Activated CD4-positive, alpha-beta T cell treated with anti-CD3 and anti-CD28 coated beads for 36 hours (primary cell): ENCODE measurements at regions not wholly inside any gene's neighbourhood (a gene's known extent, or its start where the extent isn't known, plus 50 kb on each side); places are given as distances from the start of the nearest gene placed in this dataset.

ENCODE experiments used
- ATAC-seq: fragments of 200-7000 bp; cut with Tn5 transposase; one replicate; pipeline ENCODE4 v1.10.0; 2021; ENCODE audit warnings: mild to moderate bottlenecking, moderate library complexity
- CTCF ChIA-PET: fragments of 350-600 bp; sonication (Branson Sonifier 250); formaldehyde crosslinking; loops from one replicate; lab custom pipeline; 2021; ENCODE audit warnings: antibody characterized with exemption; lab: Charles Lee
- POLR2A ChIA-PET: fragments of 350-600 bp; sonication (Branson Sonifier 250); formaldehyde crosslinking; loops from one replicate; lab custom pipeline; 2021; ENCODE audit warnings: antibody characterized with exemption, inconsistent platforms; lab: Charles Lee
- DNase-seq: peaks from one replicate; pipeline ENCODE4 v3.0.0-alpha.2; 2020
- H3K27ac Mint-ChIP-seq: one replicate; pipeline ENCODE4 v1.8.0; 2021; ENCODE audit warnings: mixed read lengths
- H3K27me3 Mint-ChIP-seq: one replicate; pipeline ENCODE4 v1.8.0; 2021; ENCODE audit warnings: mixed read lengths
- H3K36me3 Mint-ChIP-seq: one replicate; pipeline ENCODE4 v1.8.0; 2021; ENCODE audit warnings: low read depth, mixed read lengths
- H3K4me1 Mint-ChIP-seq: one replicate; pipeline ENCODE4 v1.8.0; 2021; ENCODE audit warnings: mixed read lengths
- H3K4me3 Mint-ChIP-seq: one replicate; pipeline ENCODE4 v1.8.0; 2021; ENCODE audit warnings: mild to moderate bottlenecking, moderate library complexity, mixed read lengths
- H3K9me3 Mint-ChIP-seq: one replicate; pipeline ENCODE4 v1.8.0; 2021; ENCODE audit warnings: low read depth, mixed read lengths
- intact Hi-C, 2 experiments: fragments of 100-400 bp; cut with DNase I in 1 of 2; cut with micrococcal nuclease in 1 of 2; formaldehyde crosslinking; loops; one replicate each; pipeline versions ENCODE4 v1.14.2 to v1.15.1; 2022 to 2024; cut with DNase I, micrococcal nuclease

DNA sequence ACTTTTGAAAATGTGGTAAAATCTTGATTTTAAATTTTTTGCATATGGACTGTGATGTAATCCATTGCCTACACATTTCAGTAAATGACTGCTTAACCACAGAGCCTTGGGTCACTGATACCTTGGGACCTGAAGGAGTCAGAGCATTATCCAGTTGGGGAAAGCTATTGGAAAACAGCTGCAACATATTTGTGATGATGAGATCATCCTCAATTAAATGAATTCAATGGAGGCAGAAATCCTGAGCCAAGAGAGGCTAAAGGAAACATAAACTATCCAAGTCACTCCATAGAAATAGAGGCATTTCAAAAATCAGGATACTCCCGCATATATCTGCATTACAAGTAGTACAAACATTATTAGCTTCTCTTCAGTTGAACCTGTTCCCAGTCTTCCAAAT lies 99.8 kb upstream of the PRMT6 start:
- ATAC-seq: no peak
- CTCF ChIA-PET: interaction anchor here (0.5 kb wide), 1 partner anchor 310 kb away, joined by 3 read pairs; no protein-coding TSS in a partner anchor

DNA sequence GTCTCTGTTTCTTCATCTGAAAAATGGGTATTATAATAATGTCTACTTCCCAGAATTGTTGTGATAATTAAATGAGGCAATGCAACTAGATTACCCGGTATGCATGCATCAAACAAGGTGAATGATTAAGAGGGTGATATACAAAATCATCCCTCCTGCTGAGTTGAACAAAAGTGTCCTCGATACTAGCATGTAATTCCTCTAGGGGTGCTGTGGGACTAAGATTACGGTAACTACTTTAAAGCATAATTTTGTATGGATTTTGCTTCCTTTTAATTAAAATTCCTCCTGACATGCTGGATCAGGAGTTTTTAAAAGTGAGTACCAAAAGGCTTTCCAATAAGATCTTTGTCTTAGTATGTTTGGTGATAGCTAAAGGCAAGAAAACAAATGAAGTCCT lies 98.7 kb upstream of the PRMT6 start:
- Mint-ChIP-seq H3K9me3 (no peaks in the 10 kb centered on the region), H3K4me1 (no peaks in the 10 kb centered on the region), H3K27me3 (peaks cover 9% of the 10 kb centered on the region), H3K36me3 (no peaks in the 10 kb centered on the region), H3K27ac (no peak overlapping the region), H3K4me3 (no peak overlapping the region)
- ATAC-seq: no peak
- intact Hi-C loops: no loop called here
- POLR2A ChIA-PET: no interaction called here
- no peak for DNase-seq
- CTCF ChIA-PET: no interaction called here

More for the DNA sequence above, 99.8 kb upstream of the PRMT6 start:
- no peaks in the 10 kb centered on the region for H3K4me1 Mint-ChIP-seq
- no peaks in the 10 kb centered on the region for H3K9me3 Mint-ChIP-seq
- H3K4me3 Mint-ChIP-seq: no peak overlapping the region
- H3K36me3 Mint-ChIP-seq: no peaks in the 10 kb centered on the region
- intact Hi-C loops: no loop called here
- POLR2A ChIA-PET: no interaction called here
- peaks cover 9% of the 10 kb centered on the region for H3K27me3 Mint-ChIP-seq
- H3K27ac Mint-ChIP-seq: no peak overlapping the region
- no peak for DNase-seq

DNA sequence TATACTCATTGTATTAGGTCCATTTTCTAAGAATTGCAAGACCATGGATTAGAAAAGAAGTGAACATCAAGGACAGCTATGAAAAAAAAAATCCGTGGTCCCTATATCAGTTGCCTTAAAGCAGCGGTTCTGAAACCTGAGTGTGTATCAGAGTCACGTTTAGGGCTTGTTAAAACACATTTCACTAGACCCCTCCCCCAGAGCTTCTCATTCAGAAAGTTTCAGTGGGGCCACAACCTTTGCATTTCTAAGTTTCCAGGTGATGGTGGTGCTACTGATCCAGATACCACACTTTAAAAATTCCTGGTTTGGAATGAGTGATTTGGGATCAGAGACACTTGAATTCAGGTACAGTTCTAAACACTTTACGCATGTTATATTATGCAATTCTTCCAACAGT lies 96.1 kb upstream of the PRMT6 start:
- Mint-ChIP-seq H3K4me3 (no peak overlapping the region), H3K9me3 (no peaks in the 10 kb centered on the region), H3K36me3 (no peaks in the 10 kb centered on the region), H3K4me1 (no peaks in the 10 kb centered on the region), H3K27me3 (peaks cover 7% of the 10 kb centered on the region), H3K27ac (no peak overlapping the region)
- ChIA-PET CTCF (no interaction called here), POLR2A (no interaction called here)
- DNase-seq (no peak), ATAC-seq (no peak)
- intact Hi-C loops: no loop called here

DNA sequence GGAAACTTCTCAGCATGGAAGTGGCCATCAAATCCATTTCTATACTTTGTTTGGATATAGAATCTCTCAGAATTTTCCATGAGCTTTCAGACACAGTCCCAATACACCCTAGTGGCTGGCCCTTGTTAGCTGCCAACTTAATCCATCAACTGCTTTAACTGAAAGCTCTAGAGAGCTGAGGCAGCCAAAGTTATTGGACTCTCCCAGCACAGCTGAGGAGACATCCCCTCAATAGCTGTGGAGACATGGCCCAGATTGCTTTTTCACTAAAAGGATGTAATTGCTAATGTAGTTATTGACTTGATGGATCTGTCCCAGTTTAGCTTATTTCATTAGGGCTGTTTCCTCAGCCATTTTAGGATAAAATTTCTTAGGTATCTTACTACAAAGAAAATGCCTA lies 94.8 kb upstream of the PRMT6 start:
- ChIA-PET CTCF (no interaction called here), POLR2A (no interaction called here)
- ATAC-seq (no peak), DNase-seq (no peak)
- H3K36me3 Mint-ChIP-seq: no peaks in the 10 kb centered on the region
- H3K4me3 Mint-ChIP-seq: no peak overlapping the region
- no peak overlapping the region for H3K27ac Mint-ChIP-seq
- intact Hi-C loops: no loop called here
- H3K4me1 Mint-ChIP-seq: no peaks in the 10 kb centered on the region
- peaks cover 2% of the 10 kb centered on the region for H3K27me3 Mint-ChIP-seq
- no peaks in the 10 kb centered on the region for H3K9me3 Mint-ChIP-seq

DNA sequence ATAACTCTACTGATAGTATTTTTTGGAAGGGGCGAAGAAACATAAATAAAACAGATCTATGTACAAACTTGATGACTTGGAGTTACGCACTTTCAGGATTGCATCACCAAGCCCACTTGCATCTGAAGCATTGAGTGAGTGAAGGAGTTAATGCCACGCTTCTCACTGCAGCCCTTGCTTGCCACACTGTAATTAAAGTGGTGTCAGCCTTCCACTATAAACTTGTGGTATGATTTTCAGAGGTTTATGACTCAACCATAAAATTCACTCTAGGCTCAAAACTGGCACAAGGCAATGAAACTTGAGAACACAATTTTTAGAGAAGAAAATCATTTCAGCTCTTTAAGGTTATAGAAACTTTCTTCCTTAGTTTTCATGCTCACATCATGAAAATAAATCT lies 93.9 kb upstream of the PRMT6 start:
- Mint-ChIP-seq H3K27ac (no peak overlapping the region), H3K4me3 (no peak overlapping the region), H3K27me3 (peaks cover 2% of the 10 kb centered on the region), H3K9me3 (no peaks in the 10 kb centered on the region), H3K36me3 (no peaks in the 10 kb centered on the region), H3K4me1 (no peaks in the 10 kb centered on the region)
- intact Hi-C loops: no loop called here
- POLR2A ChIA-PET: no interaction called here
- no peak for ATAC-seq
- CTCF ChIA-PET: no interaction called here
- no peak for DNase-seq

DNA sequence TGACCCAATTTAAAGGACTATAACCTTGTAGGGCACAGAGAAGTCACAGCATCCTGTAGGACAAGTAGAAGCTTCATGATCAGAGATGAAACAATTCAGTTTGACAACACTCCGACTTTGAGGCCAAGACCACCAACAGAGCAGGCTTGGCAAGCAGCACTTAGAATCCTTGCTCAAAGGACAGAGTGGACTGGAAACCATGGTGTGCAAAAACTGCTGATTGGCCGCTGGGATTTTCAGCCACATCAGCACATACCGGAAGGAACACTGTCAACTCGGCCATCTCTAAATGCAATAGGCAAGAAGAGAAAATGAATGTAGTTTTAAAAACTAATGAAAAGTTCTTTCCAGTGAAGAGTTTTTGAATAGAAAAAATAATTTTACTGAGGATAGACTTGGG lies 92.0 kb upstream of the PRMT6 start:
- Mint-ChIP-seq H3K4me1 (no peaks in the 10 kb centered on the region), H3K9me3 (no peaks in the 10 kb centered on the region), H3K36me3 (no peaks in the 10 kb centered on the region), H3K27ac (no peak overlapping the region), H3K27me3 (no peaks in the 10 kb centered on the region), H3K4me3 (no peak overlapping the region)
- DNase-seq: no peak
- intact Hi-C loops: no loop called here
- CTCF ChIA-PET: no interaction called here
- no peak for ATAC-seq
- POLR2A ChIA-PET: no interaction called here

DNA sequence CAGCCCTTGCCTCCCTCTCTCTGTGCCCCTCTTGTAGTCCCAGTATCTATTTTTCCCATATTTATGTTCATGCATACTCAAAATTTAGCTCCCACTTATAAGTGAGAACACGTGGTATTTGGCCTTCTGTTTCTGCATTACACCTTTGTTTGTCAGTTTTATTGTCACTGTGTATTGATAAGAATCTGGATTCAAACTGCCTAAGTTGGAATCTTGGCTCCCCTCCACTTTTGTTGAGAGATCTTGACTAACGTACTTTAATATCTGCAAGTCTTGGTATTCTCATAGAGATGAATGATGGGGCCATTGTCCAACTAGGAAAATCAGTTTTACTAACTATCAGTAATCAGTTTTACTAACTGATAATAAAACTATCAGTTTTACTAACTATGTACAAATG lies 87.8 kb upstream of the PRMT6 start:
- H3K27ac Mint-ChIP-seq: no peak overlapping the region
- ChIA-PET CTCF (no interaction called here), POLR2A (no interaction called here)
- H3K27me3 Mint-ChIP-seq: no peaks in the 10 kb centered on the region
- no peaks in the 10 kb centered on the region for H3K36me3 Mint-ChIP-seq
- ATAC-seq (no peak), DNase-seq (no peak)
- H3K4me1 Mint-ChIP-seq: no peaks in the 10 kb centered on the region
- intact Hi-C loops: no loop called here
- no peaks in the 10 kb centered on the region for H3K9me3 Mint-ChIP-seq
- no peak overlapping the region for H3K4me3 Mint-ChIP-seq

DNA sequence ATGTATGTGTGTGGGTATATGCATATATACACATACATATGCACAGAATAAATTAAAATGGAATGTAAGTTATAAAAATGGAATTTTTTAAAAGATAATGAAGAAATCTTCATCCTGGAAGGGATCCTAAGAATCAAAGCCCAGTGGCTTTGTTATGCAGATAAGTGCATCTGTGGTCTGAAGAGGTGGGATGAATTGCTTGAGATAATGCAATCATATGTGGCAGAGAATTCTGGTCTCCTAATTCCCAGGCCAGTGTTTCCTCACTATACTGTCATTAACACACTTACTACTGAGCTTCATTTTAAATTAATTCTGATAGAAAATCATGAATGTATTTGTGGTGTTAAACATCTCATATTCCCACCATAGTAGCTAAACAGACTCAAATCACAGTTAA lies 86.7 kb upstream of the PRMT6 start:
- H3K36me3 Mint-ChIP-seq: no peaks in the 10 kb centered on the region
- intact Hi-C loops: no loop called here
- no peaks in the 10 kb centered on the region for H3K27me3 Mint-ChIP-seq
- H3K9me3 Mint-ChIP-seq: no peaks in the 10 kb centered on the region
- H3K27ac Mint-ChIP-seq: no peak overlapping the region
- ATAC-seq (no peak), DNase-seq (no peak)
- H3K4me1 Mint-ChIP-seq: no peaks in the 10 kb centered on the region
- ChIA-PET CTCF (no interaction called here), POLR2A (no interaction called here)
- H3K4me3 Mint-ChIP-seq: no peak overlapping the region

DNA sequence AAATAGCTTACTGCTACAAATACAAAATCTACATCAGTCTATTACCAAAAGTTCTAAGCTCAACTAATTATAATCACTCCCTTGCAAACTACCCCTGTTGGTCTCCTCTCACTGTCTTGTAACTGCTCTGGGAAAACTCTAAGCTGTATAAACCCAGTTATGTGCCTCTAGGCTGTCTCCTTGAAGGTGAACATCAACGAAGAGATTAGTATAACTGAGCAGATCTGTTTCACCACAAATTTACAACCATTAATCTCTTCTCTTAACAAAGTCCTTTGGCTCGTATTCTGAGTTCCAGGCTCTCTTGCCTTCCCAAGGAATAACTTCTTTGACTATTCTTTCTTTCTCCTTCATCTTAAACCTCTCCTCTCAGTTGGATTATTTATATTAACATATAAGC lies 84.4 kb upstream of the PRMT6 start:
- ChIA-PET POLR2A (no interaction called here), CTCF (no interaction called here)
- no peak for DNase-seq
- intact Hi-C loops: no loop called here
- Mint-ChIP-seq H3K9me3 (peaks cover 2% of the 10 kb centered on the region), H3K36me3 (no peaks in the 10 kb centered on the region), H3K4me3 (no peak overlapping the region), H3K4me1 (no peaks in the 10 kb centered on the region), H3K27me3 (no peaks in the 10 kb centered on the region), H3K27ac (no peak overlapping the region)
- no peak for ATAC-seq

DNA sequence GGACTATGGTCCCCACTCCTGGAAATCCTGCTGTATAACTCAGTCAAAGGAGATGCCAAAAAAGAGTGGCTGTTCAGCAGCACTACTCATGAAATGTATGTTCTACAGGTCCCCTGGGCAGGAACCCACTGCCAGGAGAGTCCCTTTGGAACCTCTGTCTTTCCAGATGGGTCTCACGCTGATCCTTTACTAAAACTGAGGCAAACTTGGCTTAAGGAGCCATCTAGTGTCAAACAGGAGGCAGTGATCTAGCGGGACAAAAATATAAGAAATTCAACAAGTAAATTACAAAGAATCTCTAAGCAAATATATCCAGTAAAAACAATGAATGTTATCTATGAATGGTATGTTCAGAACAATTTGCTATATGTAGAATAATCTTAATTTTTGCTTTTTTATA lies 80.5 kb upstream of the PRMT6 start:
- Mint-ChIP-seq H3K9me3 (peaks cover 2% of the 10 kb centered on the region), H3K27me3 (no peaks in the 10 kb centered on the region), H3K36me3 (no peaks in the 10 kb centered on the region), H3K27ac (no peak overlapping the region), H3K4me3 (no peak overlapping the region), H3K4me1 (no peaks in the 10 kb centered on the region)
- ChIA-PET CTCF (no interaction called here), POLR2A (no interaction called here)
- DNase-seq (no peak), ATAC-seq (no peak)
- intact Hi-C loops: no loop called here

DNA sequence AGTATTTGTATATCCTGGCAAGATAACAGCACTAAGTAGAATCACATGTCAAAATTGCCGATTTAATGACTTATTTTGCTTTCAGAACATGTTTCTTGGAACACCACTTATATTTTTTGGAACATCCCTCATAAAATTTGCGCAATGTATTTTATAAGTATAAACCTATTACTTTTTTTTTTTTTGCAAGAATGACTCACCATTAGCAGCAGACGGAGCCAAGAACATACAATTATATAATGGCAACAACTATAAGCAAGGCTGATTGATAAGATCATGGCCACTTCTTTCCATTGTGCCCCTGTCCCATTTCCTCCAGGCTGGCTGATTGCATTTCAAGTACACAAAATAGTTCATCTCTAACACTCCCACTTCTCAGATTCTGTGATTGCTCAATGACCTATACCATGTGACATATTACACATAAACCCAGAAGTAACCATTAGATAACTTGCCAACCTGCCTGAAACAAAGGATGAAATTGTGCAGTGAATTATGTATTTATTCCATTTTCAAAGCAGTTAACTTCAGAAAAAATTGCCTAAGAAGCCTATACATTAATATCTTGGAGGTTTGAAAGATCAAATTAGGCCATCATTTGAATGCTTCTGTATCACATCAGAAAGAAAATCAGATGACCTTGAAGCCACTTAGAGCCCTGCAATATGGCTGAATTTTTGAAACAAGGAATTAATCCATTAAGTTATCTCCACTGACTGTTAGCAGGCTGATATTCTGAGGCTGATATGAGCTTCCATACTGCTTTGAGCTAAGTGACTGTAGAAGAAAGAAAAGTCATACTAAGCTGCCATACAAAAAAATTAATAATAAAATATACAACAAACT lies 77.8 kb upstream of the PRMT6 start:
- ChIA-PET CTCF (no interaction called here), POLR2A (no interaction called here)
- DNase-seq (no peak), ATAC-seq (no peak)
- Mint-ChIP-seq H3K4me3 (no peak overlapping the region), H3K36me3 (no peaks in the 10 kb centered on the region), H3K27me3 (no peaks in the 10 kb centered on the region), H3K9me3 (peaks cover 2% of the 10 kb centered on the region), H3K4me1 (no peaks in the 10 kb centered on the region), H3K27ac (no peak overlapping the region)
- intact Hi-C loops: no loop called here

DNA sequence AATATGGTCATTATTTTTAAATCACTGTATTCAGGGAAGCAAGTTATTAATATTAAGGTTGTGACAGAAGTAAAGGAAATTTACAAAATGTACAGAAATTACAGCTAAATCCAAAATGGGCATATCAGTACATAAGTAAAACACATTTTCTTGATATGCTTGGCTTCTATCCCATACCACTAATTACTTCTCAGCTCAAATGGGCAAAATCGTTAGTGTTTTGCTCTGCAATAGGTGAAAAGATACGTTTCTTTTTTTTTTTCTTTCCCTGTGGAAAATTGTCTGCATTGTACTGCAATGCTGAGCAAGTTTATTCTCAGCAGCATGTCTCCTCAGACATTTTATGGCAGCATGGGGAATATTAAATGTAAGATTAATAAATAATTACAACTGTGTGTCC lies 77.1 kb upstream of the PRMT6 start:
- Mint-ChIP-seq H3K36me3 (no peaks in the 10 kb centered on the region), H3K27me3 (no peaks in the 10 kb centered on the region), H3K4me1 (no peaks in the 10 kb centered on the region), H3K27ac (no peak overlapping the region), H3K4me3 (no peak overlapping the region), H3K9me3 (peaks cover 2% of the 10 kb centered on the region)
- intact Hi-C loops: no loop called here
- CTCF ChIA-PET: no interaction called here
- ATAC-seq (no peak), DNase-seq (no peak)
- POLR2A ChIA-PET: no interaction called here
